ENCODE measurements at regions not wholly inside any gene's neighbourhood (a gene's known extent, or its start where the extent isn't known, plus 50 kb on each side); places are given as distances from the start of the nearest gene placed in this dataset.

GRCh38 chr13:26475176-26476110 is 82.0 kb upstream of the WASF3 start:
- H3K4me1 ChIP-seq (ENCODE audit: insufficient read depth, insufficient read length) = peaks cover 2% of the 10 kb centered on the region
- H3K9me3 ChIP-seq (ENCODE audit: insufficient read depth, low read length) = no peaks in the 10 kb centered on the region
- no peak overlapping the region for H3K9ac ChIP-seq (ENCODE audit: insufficient read length, low read depth)
- no peaks in the 10 kb centered on the region for H3K27me3 ChIP-seq (ENCODE audit: insufficient read depth, insufficient read length)
- no peaks in the 10 kb centered on the region for H3K36me3 ChIP-seq (ENCODE audit: insufficient read depth, insufficient read length, low read length)
- no peak overlapping the region for H3K4me3 ChIP-seq (ENCODE audit: insufficient read length, low read depth)
- no peak for DNase-seq (ENCODE audit: low read depth, low spot score)
- TF ChIP-seq ZNF274 (IDR thresholded peaks at IDR 0.05; ENCODE audit: low read depth, low read length) (no peak), SUZ12 (IDR thresholded peaks at IDR 0.05; ENCODE audit: extremely low read depth, insufficient read depth, insufficient read length) (no peak), YY1 (IDR thresholded peaks at IDR 0.05; ENCODE audit: insufficient read depth, insufficient read length) (no peak)

- H3K4me1 ChIP-seq (ENCODE audit: insufficient read depth, insufficient read length) = peaks cover 2% of the 10 kb centered on the region
- no peaks in the 10 kb centered on the region for H3K36me3 ChIP-seq (ENCODE audit: insufficient read depth, insufficient read length, low read length)
- peak overlapping the region; percentile 6 for H3K4me3 ChIP-seq (ENCODE audit: insufficient read length, low read depth)
- no peak for DNase-seq (ENCODE audit: low read depth, low spot score)
- no peaks in the 10 kb centered on the region for H3K27me3 ChIP-seq (ENCODE audit: insufficient read depth, insufficient read length)
- TF ChIP-seq SUZ12 (IDR thresholded peaks at IDR 0.05; ENCODE audit: extremely low read depth, insufficient read depth, insufficient read length) (no peak), YY1 (IDR thresholded peaks at IDR 0.05; ENCODE audit: insufficient read depth, insufficient read length) (no peak), ZNF274 (IDR thresholded peaks at IDR 0.05; ENCODE audit: low read depth, low read length) (no peak)
- peak overlapping the region; percentile 32 for H3K9ac ChIP-seq (ENCODE audit: insufficient read length, low read depth)
- H3K9me3 ChIP-seq (ENCODE audit: insufficient read depth, low read length) = no peaks in the 10 kb centered on the region
Measured at GRCh38 chr13:26476111-26476781, 81.2 kb upstream of the WASF3 start.

- DNase-seq (ENCODE audit: low read depth, low spot score) = no peak
- TF ChIP-seq SUZ12 (IDR thresholded peaks at IDR 0.05; ENCODE audit: extremely low read depth, insufficient read depth, insufficient read length) (no peak), ZNF274 (IDR thresholded peaks at IDR 0.05; ENCODE audit: low read depth, low read length) (no peak), YY1 (IDR thresholded peaks at IDR 0.05; ENCODE audit: insufficient read depth, insufficient read length) (no peak)
- Histone ChIP-seq H3K36me3 (ENCODE audit: insufficient read depth, insufficient read length, low read length) (no peaks in the 10 kb centered on the region), H3K4me3 (ENCODE audit: insufficient read length, low read depth) (no peak overlapping the region), H3K9me3 (ENCODE audit: insufficient read depth, low read length) (no peaks in the 10 kb centered on the region), H3K27me3 (ENCODE audit: insufficient read depth, insufficient read length) (no peaks in the 10 kb centered on the region), H3K4me1 (ENCODE audit: insufficient read depth, insufficient read length) (peaks cover 2% of the 10 kb centered on the region), H3K9ac (ENCODE audit: insufficient read length, low read depth) (peak overlapping the region; percentile 26)
Measured at GRCh38 chr13:26476782-26477142, 80.7 kb upstream of the WASF3 start.

GRCh38 chr13:26477681-26478080 is 79.8 kb upstream of the WASF3 start:
- H3K27me3 ChIP-seq (ENCODE audit: insufficient read depth, insufficient read length) = no peaks in the 10 kb centered on the region
- H3K9ac ChIP-seq (ENCODE audit: insufficient read length, low read depth) = no peak overlapping the region
- H3K4me1 ChIP-seq (ENCODE audit: insufficient read depth, insufficient read length) = peaks cover 2% of the 10 kb centered on the region
- H3K36me3 ChIP-seq (ENCODE audit: insufficient read depth, insufficient read length, low read length) = no peaks in the 10 kb centered on the region
- DNase-seq (ENCODE audit: low read depth, low spot score) = no peak
- H3K4me3 ChIP-seq (ENCODE audit: insufficient read length, low read depth) = no peak overlapping the region
- TF ChIP-seq SUZ12 (IDR thresholded peaks at IDR 0.05; ENCODE audit: extremely low read depth, insufficient read depth, insufficient read length) = no peak
- TF ChIP-seq ZNF274 (IDR thresholded peaks at IDR 0.05; ENCODE audit: low read depth, low read length) = no peak
- no peak for TF ChIP-seq YY1 (IDR thresholded peaks at IDR 0.05; ENCODE audit: insufficient read depth, insufficient read length)
- H3K9me3 ChIP-seq (ENCODE audit: insufficient read depth, low read length) = no peaks in the 10 kb centered on the region

GRCh38 chr13:26480246-26480855 is 77.1 kb upstream of the WASF3 start:
- Histone ChIP-seq H3K9me3 (ENCODE audit: insufficient read depth, low read length) (no peaks in the 10 kb centered on the region), H3K9ac (ENCODE audit: insufficient read length, low read depth) (no peak overlapping the region), H3K4me3 (ENCODE audit: insufficient read length, low read depth) (no peak overlapping the region), H3K36me3 (ENCODE audit: insufficient read depth, insufficient read length, low read length) (no peaks in the 10 kb centered on the region), H3K27me3 (ENCODE audit: insufficient read depth, insufficient read length) (no peaks in the 10 kb centered on the region), H3K4me1 (ENCODE audit: insufficient read depth, insufficient read length) (no peaks in the 10 kb centered on the region)
- no peak for DNase-seq (ENCODE audit: low read depth, low spot score)
- TF ChIP-seq YY1 (IDR thresholded peaks at IDR 0.05; ENCODE audit: insufficient read depth, insufficient read length) (no peak), SUZ12 (IDR thresholded peaks at IDR 0.05; ENCODE audit: extremely low read depth, insufficient read depth, insufficient read length) (no peak), ZNF274 (IDR thresholded peaks at IDR 0.05; ENCODE audit: low read depth, low read length) (no peak)

GRCh38 chr13:26482451-26483197 is 74.9 kb upstream of the WASF3 start:
- TF ChIP-seq ZNF274 (IDR thresholded peaks at IDR 0.05; ENCODE audit: low read depth, low read length) (no peak), SUZ12 (IDR thresholded peaks at IDR 0.05; ENCODE audit: extremely low read depth, insufficient read depth, insufficient read length) (no peak), YY1 (IDR thresholded peaks at IDR 0.05; ENCODE audit: insufficient read depth, insufficient read length) (no peak)
- Histone ChIP-seq H3K4me1 (ENCODE audit: insufficient read depth, insufficient read length) (peaks cover 2% of the 10 kb centered on the region), H3K27me3 (ENCODE audit: insufficient read depth, insufficient read length) (no peaks in the 10 kb centered on the region), H3K4me3 (ENCODE audit: insufficient read length, low read depth) (no peak overlapping the region), H3K36me3 (ENCODE audit: insufficient read depth, insufficient read length, low read length) (no peaks in the 10 kb centered on the region), H3K9ac (ENCODE audit: insufficient read length, low read depth) (no peak overlapping the region), H3K9me3 (ENCODE audit: insufficient read depth, low read length) (no peaks in the 10 kb centered on the region)
- no peak for DNase-seq (ENCODE audit: low read depth, low spot score)
